Thyroid gland (tissue), 4 donors: ENCODE measurements at regions not wholly inside any gene's neighbourhood (a gene's known extent, or its start where the extent isn't known, plus 50 kb on each side); places are given as distances from the start of the nearest gene placed in this dataset.
"Not testable (repeated sequence)": the region's sequence is repeated elsewhere in the genome, so short reads cannot be mapped to it uniquely, and the experiment has no call there.

Experiments
- DNase-seq, 2 donors: peaks; one replicate each; pipeline ENCODE4 v3.0.0-alpha.2; 2019
- H3K27ac ChIP-seq, 3 donors: fragments of 200-600 bp; sonication (generic); 1 replicate in 2 of 3; 2 replicates in 1 of 3; pipeline ENCODE4 v1.5.1; 2016 to 2019; ENCODE audit warnings: mild to moderate bottlenecking in 1 of 3, moderate library complexity in 1 of 3
- H3K27me3 ChIP-seq: fragments of 200-600 bp; sonication (generic); one replicate; pipeline ENCODE4 v1.5.1; 2019
- H3K36me3 ChIP-seq, 2 donors: fragments of 200-600 bp; sonication (generic); one replicate each; pipeline ENCODE4 v1.5.1; 2016 to 2019
- H3K4me1 ChIP-seq, 2 donors: fragments of 200-600 bp; sonication (generic); one replicate each; pipeline ENCODE4 v1.5.1; 2017 to 2019
- H3K4me3 ChIP-seq, 3 donors: fragments of 200-600 bp; sonication (generic); replicated peaks in 1 of 3; 1 replicate in 2 of 3; 2 replicates in 1 of 3; pipeline ENCODE4 v1.5.1; 2016; ENCODE audit warnings: mild to moderate bottlenecking in 1 of 3
- H3K9me3 ChIP-seq: fragments of 200-600 bp; sonication (generic); one replicate; pipeline ENCODE4 v1.5.1; 2017
- POLR2A ChIP-seq, 2 donors: fragments of 450-650 bp; IDR thresholded peaks; one replicate each; pipeline ENCODE4 v1.6.1; 2017; ENCODE audit warnings: antibody characterized with exemption in 2 of 2, mild to moderate bottlenecking in 2 of 2, moderate library complexity in 1 of 2
- WGBS, 2 donors: methylation state at CpG; one replicate each; pipeline ENCODE4 v1.1.5; 2017; 5-methylcytosine and 5-hydroxymethylcytosine counted together
- intact Hi-C: fragments of 100-400 bp; cut with DNase I; formaldehyde crosslinking; loops from one replicate; pipeline ENCODE4 v1.15.1; 2023
- TF ChIP-seq, protein P1 (sequence below), 6 experiments: fragments of 200-600 bp in 3 of 6; fragments of 450-650 bp in 3 of 6; sonication (generic) in 3 of 6; IDR thresholded peaks; one replicate each; pipeline ENCODE4 v1.5.1; 2016 to 2019; ENCODE audit warnings: antibody characterized with exemption in 6 of 6, mild to moderate bottlenecking in 2 of 6, inconsistent platforms in 1 of 6, moderate library complexity in 1 of 6

DNA sequence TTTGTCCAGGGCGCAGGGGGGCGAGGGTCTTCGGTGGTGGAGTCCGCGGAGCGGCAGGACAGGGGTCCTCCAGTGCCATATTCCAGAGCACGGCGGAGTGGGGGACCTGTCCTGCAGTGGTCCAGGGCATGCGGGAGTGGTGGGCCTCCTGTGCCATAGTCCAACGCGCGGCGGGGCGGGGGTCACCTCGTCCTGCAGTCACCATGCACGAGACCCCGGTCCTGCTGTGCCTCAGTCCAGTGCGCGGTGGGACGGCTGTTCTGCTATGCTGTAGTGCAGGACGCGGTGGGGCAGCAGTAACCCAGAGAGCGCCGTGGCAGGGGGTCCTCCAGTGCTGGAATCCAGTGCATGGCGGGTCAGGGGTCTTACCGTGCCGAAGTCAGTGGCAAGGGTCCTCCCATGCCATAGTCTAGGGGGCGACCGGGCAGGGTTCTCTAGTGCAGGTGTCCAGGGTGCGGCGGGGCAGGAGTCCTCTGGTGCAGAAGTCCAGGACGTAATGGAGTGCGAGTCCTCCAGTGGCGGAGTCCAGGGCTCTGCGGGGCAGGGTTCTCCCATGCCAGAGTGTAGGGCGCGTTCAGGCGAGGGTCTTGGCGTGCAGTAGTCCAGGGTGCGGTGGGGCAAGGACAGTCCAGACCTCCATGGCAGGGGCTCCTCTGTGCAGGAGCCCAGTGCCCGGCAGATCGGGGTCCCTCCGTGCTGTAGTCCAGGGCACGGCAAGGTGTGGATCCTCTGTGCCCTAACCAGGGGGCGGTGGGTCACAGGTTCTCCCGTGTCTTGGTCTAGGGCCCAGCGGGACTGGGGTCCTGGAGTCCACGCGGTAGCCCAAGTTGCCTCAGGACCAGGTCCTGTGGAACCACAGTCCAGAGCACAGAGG lies 130.4 kb downstream of the CCDC74A start:
- H3K36me3 ChIP-seq = no peaks in the 10 kb centered on the region
- no peak for DNase-seq
- H3K27ac ChIP-seq = no peak overlapping the region
- intact Hi-C loops = no loop called here
- no peak for TF ChIP-seq POLR2A (IDR thresholded peaks at IDR 0.05)
- TF ChIP-seq, protein P1, sequence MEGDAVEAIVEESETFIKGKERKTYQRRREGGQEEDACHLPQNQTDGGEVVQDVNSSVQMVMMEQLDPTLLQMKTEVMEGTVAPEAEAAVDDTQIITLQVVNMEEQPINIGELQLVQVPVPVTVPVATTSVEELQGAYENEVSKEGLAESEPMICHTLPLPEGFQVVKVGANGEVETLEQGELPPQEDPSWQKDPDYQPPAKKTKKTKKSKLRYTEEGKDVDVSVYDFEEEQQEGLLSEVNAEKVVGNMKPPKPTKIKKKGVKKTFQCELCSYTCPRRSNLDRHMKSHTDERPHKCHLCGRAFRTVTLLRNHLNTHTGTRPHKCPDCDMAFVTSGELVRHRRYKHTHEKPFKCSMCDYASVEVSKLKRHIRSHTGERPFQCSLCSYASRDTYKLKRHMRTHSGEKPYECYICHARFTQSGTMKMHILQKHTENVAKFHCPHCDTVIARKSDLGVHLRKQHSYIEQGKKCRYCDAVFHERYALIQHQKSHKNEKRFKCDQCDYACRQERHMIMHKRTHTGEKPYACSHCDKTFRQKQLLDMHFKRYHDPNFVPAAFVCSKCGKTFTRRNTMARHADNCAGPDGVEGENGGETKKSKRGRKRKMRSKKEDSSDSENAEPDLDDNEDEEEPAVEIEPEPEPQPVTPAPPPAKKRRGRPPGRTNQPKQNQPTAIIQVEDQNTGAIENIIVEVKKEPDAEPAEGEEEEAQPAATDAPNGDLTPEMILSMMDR (IDR thresholded peaks at IDR 0.05) = no peak
- peaks cover 0 to 4% of the 10 kb centered on the region in 2 donors for H3K4me1 ChIP-seq
- 99% methylated on average over 15 to 42 of the region's 49 CpGs for WGBS, 2 donors
- no peaks in the 10 kb centered on the region for H3K9me3 ChIP-seq
- H3K27me3 ChIP-seq = no peaks in the 10 kb centered on the region
- no peak overlapping the region for H3K4me3 ChIP-seq

- Histone ChIP-seq H3K36me3 (no peaks in the 10 kb centered on the region), H3K9me3 (no peaks in the 10 kb centered on the region), H3K27ac (no peak overlapping the region), H3K27me3 (no peaks in the 10 kb centered on the region), H3K4me3 (no peak overlapping the region), H3K4me1 (peaks cover 0 to 4% of the 10 kb centered on the region in 2 donors)
- DNase-seq = no peak
- TF ChIP-seq, protein P1 (IDR thresholded peaks at IDR 0.05) = no peak
- no peak for TF ChIP-seq POLR2A (IDR thresholded peaks at IDR 0.05)
- WGBS, 2 donors = 93 to 98% methylated on average over 9 to 16 of the region's 16 CpGs
- intact Hi-C loops = no loop called here
Measured at GRCh38 chr2:131658769-131659131, 131.1 kb downstream of the CCDC74A start.

- DNase-seq = no peak
- Histone ChIP-seq H3K27me3 (no peaks in the 10 kb centered on the region), H3K4me3 (no peak overlapping the region), H3K27ac (no peak overlapping the region), H3K4me1 (peaks cover 0 to 4% of the 10 kb centered on the region in 2 donors), H3K36me3 (no peaks in the 10 kb centered on the region), H3K9me3 (no peaks in the 10 kb centered on the region)
- 58 to 71% methylated on average over 8 of the region's 8 CpGs for WGBS, 2 donors
- intact Hi-C loops = no loop called here
- TF ChIP-seq, protein P1 (IDR thresholded peaks at IDR 0.05) = no peak
- TF ChIP-seq POLR2A (IDR thresholded peaks at IDR 0.05) = no peak
Measured at GRCh38 chr2:131659168-131659572, 131.5 kb downstream of the CCDC74A start.

DNA sequence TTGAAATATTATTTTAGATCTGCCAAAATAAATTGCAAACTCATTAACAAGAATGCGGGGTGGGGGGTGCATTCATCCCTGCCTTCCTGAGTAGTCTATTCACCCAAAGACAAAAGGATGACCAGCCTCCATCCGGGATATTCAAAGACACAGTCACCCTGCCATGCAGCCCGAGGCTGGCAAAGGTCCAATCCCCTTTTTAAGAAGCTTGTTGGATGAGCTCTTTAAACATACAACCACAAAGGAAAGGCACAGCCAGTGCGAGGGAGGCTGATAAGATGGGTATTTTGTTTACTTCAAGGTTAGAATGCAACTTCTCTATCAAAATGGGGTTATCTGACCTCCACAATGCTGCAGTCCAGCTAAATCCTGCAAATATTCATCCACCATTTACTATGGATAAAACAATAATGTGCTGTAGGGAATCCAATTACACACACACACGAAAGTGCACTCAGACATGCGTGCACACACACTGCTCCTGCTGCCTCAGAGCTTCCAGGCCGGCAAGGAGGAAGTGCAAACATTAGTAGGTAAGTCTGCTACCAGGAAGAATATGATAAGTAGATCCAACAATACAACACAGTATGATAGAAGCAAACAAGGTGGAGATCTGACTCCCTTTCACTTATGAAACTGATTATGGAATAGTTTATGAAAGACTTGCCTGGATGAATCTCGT lies 133.6 kb downstream of the CCDC74A start:
- H3K27ac ChIP-seq, H3K27me3 ChIP-seq, H3K36me3 ChIP-seq, H3K9me3 ChIP-seq, intact Hi-C loops, DNase-seq, H3K4me1 ChIP-seq, H3K4me3 ChIP-seq: not testable (repeated sequence)
- WGBS, 2 donors = 61 to 62% methylated on average over 8 of the region's 8 CpGs

GRCh38 chr2:131661884-131662535 lies 134.3 kb downstream of the CCDC74A start:
- H3K36me3 ChIP-seq, intact Hi-C loops, H3K9me3 ChIP-seq, H3K4me3 ChIP-seq, DNase-seq, H3K27ac ChIP-seq, H3K4me1 ChIP-seq, H3K27me3 ChIP-seq: not testable (repeated sequence)
- WGBS, 2 donors = 89 to 92% methylated on average over 5 of the region's 5 CpGs

DNA sequence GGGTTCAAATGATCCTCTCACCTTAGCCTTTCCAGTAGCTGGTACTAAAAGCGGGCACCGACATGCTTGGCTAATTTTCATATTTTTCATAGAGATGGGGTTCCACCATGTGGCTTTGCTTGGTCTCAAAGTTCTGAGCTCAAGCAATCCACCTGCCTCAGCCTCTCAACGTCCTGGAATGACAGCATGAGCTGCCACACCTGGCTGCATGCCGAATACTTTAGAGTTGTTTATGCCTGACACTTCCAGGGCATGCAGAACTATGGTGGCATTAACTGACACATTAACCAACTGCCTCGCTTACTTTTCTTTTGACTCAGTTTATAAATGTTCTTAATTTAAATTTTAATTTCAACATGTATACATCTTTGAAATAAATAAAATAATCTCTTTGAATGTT lies 135.8 kb downstream of the CCDC74A start:
- WGBS, 2 donors = 57% methylated on average over 5 of the region's 5 CpGs
- H3K9me3 ChIP-seq, intact Hi-C loops: not testable (repeated sequence)

DNA sequence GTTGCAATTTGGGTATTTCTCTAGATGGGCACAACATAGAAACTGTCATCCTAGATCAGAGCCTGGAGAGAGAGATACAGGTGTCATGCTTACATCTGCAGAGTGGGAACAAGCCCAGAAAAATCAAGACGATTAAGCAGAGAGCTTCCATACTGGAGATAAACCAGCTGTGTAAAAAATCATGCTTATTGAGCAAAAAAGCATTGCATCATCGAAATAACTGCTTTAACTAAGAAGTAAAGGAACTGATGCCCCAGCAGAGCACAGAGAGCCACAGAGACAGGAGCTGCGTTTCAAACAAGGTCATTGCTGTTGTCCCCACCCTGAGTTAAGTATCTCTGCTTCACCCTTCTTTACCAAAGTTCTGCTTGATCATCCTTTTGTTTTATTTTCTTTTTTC lies 138.0 kb downstream of the CCDC74A start:
- 70 to 80% methylated on average over 3 of the region's 3 CpGs for WGBS, 2 donors

More for the DNA sequence above, 135.8 kb downstream of the CCDC74A start:
- DNase-seq = peak in 1 of 2 donors; percentile 18
- not testable (repeated sequence) for H3K27ac ChIP-seq, H3K36me3 ChIP-seq, H3K4me3 ChIP-seq, H3K4me1 ChIP-seq, H3K27me3 ChIP-seq

GRCh38 chr2:131668794-131669540 lies 141.3 kb downstream of the CCDC74A start:
- 67 to 76% methylated on average over 5 of the region's 5 CpGs for WGBS, 2 donors
- H3K9me3 ChIP-seq, H3K4me3 ChIP-seq, H3K36me3 ChIP-seq, intact Hi-C loops, DNase-seq, H3K27me3 ChIP-seq, H3K27ac ChIP-seq: not testable (repeated sequence)
- peaks cover 12 to 13% of the 10 kb centered on the region in 2 donors for H3K4me1 ChIP-seq

More for the DNA sequence above, 138.0 kb downstream of the CCDC74A start:
- H3K27me3 ChIP-seq, H3K27ac ChIP-seq, H3K36me3 ChIP-seq, H3K9me3 ChIP-seq, H3K4me1 ChIP-seq, intact Hi-C loops, DNase-seq, H3K4me3 ChIP-seq: not testable (repeated sequence)
